Esophagus muscularis mucosa (tissue), 4 donors: ENCODE measurements at regions not wholly inside any gene's neighbourhood (a gene's known extent, or its start where the extent isn't known, plus 50 kb on each side); places are given as distances from the start of the nearest gene placed in this dataset.

Experiments
- EP300 ChIP-seq: sonication (generic); formaldehyde crosslinking; IDR thresholded peaks from one replicate; pipeline ENCODE4 v1.6.1; 2017; ENCODE audit warnings: antibody characterized with exemption
- POLR2AphosphoS5 ChIP-seq, 2 donors: sonication (generic); formaldehyde crosslinking; IDR thresholded peaks; one replicate each; pipeline ENCODE4 v1.6.1; 2017; ENCODE audit warnings: antibody characterized with exemption in 2 of 2
- TF ChIP-seq, protein P1 (sequence below), 3 experiments: fragments of 200-600 bp in 2 of 3; fragments of 450-650 bp in 1 of 3; sonication (generic) in 2 of 3; IDR thresholded peaks; one replicate each; pipeline ENCODE4 v1.5.1; 2017 to 2019; ENCODE audit warnings: antibody characterized with exemption in 3 of 3, mild to moderate bottlenecking in 2 of 3, moderate library complexity in 1 of 3

DNA sequence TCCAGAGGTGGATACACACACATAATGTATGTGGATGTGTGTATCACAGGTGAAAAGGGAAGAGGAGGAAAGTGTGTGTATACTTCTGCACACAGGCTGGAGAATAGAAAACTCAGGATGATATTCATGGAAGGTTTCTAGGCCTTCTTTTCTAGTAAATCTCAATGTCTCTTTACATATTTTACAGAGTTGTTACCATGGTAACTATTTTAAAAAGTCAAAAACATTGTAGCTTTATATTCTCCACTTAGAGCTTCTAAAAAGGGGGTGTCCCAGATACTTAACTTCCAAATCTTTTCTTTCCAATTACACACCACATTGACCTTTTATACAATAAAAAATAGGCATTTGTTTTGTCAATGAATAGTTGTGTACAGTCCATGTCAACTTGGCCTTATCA lies 604.8 kb upstream of the LCORL start:
- TF ChIP-seq, protein P1, sequence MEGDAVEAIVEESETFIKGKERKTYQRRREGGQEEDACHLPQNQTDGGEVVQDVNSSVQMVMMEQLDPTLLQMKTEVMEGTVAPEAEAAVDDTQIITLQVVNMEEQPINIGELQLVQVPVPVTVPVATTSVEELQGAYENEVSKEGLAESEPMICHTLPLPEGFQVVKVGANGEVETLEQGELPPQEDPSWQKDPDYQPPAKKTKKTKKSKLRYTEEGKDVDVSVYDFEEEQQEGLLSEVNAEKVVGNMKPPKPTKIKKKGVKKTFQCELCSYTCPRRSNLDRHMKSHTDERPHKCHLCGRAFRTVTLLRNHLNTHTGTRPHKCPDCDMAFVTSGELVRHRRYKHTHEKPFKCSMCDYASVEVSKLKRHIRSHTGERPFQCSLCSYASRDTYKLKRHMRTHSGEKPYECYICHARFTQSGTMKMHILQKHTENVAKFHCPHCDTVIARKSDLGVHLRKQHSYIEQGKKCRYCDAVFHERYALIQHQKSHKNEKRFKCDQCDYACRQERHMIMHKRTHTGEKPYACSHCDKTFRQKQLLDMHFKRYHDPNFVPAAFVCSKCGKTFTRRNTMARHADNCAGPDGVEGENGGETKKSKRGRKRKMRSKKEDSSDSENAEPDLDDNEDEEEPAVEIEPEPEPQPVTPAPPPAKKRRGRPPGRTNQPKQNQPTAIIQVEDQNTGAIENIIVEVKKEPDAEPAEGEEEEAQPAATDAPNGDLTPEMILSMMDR (IDR thresholded peaks at IDR 0.05), result no peak
- TF ChIP-seq POLR2AphosphoS5 (IDR thresholded peaks at IDR 0.05), result no peak
- no peak for TF ChIP-seq EP300
